GOT3 (cell line): ENCODE measurements at regions not wholly inside any gene's neighbourhood (a gene's known extent, or its start where the extent isn't known, plus 50 kb on each side); places are given as distances from the start of the nearest gene placed in this dataset.
"Not testable (repeated sequence)": the region's sequence is repeated elsewhere in the genome, so short reads cannot be mapped to it uniquely, and the experiment has no call there.

Source experiments
- DNase-seq: peaks from one replicate; lab custom pipeline; 2025; ENCODE audit warnings: mixed read lengths; lab: John Stamatoyannopoulos, UW

GRCh38 chr18:56488739-56489138 lies 149.7 kb downstream of the TXNL1 start:
- no peak for DNase-seq

DNA sequence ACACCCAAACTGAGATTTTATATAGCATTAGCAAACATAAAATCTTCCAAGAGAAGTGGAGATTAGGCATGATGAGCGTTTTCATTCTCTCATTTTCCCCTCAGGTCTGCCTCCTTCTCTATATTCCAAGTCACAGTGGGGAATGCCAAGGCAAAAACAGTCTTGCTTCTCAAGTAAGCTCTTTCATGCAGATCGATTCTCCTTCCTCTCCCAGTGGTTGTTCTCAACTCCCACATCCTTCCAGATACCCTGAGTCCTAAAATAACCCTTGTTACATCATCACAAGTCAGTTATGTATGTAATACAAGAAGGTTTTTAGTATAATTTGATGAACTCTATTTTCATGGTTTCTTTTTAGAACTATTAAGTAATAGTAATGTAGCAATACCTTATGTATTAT lies 150.6 kb downstream of the TXNL1 start:
- DNase-seq = no peak

DNA sequence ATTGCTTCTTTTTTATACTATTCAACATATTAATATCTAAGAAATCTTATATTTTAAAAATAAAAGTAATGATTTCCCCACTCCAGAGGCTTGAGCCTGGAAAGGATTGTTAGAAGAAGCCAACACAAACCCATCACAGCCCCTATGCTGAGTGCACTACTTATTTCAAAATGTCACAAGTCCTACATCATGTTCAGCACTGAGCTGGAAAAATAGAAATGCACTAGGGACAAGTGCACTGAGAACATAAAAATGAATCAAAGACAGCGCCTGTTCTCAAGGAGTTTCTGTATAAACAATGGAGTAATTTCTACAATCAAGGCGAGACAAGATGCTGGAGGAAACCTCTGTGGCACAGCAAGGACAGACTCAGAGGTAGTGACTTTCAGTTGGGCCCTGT lies 155.0 kb downstream of the TXNL1 start:
- DNase-seq = no peak

GRCh38 chr18:56482813-56483212 lies 155.6 kb downstream of the TXNL1 start:
- not testable (repeated sequence) for DNase-seq

DNA sequence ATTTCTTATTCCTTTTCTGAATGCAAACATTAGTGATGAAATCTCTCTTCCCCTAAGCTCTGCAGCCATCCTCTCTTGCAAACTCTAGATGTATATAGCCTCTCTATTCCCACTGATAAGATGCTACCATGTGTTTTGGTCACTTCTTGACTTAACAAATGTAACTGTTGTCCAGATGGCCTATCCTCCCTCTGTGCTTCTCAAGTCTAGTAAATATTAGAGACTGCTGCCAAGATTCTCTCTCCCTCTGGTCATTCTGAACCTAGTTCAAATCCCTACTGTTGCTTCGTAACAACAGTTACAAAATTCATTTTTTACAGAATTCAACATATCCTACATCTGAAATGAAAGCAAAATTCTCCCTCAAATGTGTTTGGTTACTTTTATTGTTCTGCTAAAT lies 156.6 kb downstream of the TXNL1 start:
- DNase-seq = no peak

- no peak for DNase-seq
Observed at GRCh38 chr18:56479841-56480240, 158.6 kb downstream of the TXNL1 start.

GRCh38 chr18:56475250-56475649 lies 163.1 kb downstream of the TXNL1 start:
- DNase-seq = no peak

DNA sequence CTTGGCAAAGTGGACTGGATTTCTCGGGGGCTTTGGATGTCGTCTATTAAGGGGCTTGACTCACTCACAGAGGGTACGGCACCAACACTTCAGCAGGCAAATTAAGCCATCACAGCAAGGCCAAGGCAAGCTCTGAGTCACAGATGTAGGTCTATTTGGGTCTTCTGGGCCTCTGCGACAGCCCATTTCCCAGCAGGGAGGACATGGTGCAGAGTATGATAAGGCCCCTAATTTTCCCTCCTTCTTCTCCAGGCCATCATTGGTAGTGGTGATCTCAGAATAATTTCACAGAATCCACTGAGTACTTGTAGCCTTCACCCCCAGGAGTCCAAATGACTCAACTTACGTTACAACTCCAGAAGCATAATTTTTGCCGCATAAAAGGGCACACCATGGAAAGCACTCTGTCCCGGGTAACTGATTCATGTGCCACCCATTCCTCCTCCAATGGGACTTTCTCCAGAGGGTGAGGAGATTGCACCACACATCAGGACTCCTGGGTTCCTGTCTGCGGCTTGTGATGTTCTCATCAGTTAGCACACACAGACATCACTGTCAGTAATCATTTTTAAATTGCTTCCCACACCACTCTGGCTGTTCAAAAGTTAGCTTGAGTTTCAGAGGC lies 164.9 kb downstream of the TXNL1 start:
- DNase-seq = no peak

DNA sequence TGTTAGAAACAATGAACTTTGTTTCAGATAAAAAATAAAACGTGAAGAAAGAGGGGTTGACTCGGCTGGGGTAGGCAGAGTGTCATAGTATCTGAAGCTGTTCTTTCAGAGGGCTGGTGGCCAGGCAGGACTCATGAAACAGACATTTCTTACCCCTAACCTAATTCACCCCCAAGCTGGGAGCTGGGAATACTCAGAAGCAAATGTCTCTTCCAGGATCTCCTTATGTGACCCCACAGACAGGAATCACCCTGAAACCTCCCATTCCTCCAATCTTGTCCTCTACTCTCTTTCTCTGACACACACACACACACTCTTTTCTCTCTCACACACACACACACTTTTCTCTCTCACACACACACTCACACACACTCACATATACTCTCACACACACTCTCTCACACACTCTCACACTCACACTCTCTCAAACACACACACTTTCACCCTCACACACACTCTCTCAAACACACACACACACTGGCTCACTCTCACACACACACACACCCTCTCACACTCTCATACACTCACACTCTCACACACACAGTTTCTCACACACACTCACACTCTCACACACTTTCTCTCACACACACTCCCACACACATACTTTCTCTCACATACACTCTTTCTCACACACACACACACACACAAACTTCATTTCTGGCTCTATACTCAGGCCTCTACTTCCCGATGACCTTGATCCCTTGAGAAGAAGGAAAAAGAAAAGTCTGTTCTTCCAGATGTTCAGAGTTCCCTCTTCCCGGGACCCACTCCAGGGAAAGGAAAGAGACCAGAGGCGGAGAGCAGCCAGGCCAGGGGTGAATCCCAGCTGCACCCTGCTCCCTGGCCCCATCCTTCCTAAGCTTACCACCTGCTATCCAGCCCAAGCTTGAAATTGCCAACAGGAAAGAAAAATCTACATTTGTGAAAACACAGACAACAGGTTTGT lies 167.7 kb downstream of the TXNL1 start:
- DNase-seq = no peak

DNA sequence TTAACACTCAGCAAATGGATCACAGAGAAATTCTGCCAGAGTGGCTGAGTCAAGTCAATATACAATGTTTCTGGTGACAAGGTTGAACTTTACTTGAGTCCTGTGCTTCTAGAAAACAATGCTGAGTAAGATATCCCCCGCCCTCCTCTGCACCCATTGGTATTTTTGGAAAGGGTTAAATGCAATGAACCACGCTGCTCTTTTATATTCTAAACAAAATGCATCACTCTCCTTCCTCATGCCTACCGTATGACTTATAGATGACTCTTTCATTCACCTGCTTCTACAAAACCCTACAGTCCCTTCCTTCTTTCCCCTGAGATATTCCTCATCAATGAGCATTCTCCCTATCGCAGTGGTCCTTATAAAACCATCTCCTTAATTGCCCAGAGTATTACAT lies 168.8 kb downstream of the TXNL1 start:
- DNase-seq = no peak

DNA sequence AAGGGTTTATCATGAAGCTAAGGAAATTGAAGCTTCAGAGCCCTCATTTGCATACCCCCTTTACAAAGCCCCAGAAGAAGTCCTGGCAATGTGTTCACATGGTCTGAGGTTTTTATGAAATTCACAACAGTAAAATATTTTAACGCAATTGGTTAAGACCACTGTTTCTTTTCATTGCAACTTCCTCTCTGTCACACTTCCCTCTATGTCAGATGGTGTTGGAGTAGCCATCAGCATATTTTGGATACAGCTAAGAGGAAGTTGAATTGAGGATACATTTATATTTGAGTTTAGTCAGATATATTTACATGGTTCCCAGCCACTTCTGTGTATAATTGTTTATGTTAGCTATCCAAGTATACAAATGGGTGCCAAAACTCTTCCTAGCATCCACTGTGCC lies 170.0 kb downstream of the TXNL1 start:
- no peak for DNase-seq

DNA sequence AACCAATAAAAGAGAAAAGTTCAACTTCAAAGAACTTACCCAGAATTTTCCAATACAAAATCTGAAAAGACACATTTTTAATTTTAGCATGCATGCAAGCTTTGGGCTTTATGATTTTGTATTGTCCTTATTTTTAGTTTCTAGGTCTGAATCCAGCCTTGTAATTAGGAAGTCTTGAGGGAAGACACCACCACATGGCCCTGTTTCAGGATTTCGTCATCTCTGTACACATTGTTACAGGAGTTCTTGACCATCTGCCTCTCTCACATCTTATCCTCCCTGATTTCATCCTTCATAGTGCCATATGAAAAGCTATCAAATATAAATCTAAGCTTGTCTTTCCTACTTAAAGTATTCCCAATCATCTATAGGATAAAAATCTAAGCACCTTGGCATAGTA lies 176.1 kb downstream of the TXNL1 start:
- DNase-seq = no peak

GRCh38 chr18:56461151-56461550 lies 177.2 kb downstream of the TXNL1 start:
- DNase-seq = no peak

GRCh38 chr18:56460581-56460980 lies 177.8 kb downstream of the TXNL1 start:
- DNase-seq = no peak

DNA sequence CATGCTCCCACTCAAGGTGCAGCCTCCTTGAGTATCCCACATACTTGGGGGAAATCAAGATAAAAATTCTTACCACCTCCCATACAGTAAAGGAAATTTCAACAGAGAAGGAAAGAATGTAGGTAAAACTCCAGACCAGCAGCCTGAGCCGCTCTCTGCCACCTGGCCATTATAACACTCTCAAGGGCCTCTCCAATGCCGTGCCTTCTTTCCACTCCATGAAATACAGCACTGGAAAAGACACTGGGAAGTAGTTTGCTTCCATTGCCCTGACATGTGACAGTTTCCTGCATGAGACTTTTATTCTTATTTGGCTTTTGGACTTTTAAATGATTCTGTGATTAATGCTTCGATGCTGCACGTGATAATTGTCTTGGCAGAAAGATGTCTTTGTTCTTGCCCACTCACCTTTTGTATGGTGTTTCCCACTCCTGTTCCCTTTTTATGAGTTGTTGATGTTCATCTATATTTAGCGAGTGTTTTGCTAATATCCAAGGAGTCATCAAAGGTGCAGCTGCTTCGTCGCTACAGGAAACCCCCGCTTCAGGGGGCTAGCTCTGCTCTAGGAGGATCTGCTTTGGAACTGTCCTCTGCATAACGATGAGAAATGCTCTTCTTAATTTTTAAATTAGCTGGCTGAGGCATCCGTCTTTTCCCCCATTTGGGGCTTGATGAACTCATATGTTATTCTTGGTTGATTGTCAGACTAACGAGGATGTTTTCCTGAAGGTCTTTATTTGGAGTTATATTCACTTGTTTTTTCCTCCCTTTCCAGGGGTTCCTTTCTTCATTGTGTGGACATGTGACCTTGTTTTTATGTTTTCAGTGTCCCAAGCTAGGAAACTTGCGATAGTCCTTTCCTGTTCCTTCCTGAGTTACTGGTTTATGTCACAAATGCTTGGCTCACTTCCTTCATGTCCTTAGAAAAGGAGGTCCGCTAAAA lies 179.4 kb downstream of the TXNL1 start:
- DNase-seq = no peak

DNA sequence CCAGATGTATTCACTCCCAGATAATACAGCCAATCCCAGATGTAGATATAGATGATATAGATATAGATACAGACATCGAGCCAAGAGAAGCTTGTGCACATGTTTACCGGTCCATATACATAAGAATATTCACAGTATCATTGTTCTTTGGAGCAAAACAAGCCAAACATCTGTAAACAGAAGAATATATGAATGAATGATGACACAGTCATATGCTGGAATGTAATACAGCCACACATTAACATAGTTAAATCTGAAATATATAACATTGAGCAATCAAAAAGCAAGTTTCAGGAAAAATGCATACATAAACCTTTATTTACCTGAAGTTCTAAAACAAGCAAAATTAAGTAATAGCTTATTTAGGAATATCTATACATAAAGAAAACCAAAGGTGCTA lies 182.5 kb downstream of the TXNL1 start:
- no peak for DNase-seq

DNA sequence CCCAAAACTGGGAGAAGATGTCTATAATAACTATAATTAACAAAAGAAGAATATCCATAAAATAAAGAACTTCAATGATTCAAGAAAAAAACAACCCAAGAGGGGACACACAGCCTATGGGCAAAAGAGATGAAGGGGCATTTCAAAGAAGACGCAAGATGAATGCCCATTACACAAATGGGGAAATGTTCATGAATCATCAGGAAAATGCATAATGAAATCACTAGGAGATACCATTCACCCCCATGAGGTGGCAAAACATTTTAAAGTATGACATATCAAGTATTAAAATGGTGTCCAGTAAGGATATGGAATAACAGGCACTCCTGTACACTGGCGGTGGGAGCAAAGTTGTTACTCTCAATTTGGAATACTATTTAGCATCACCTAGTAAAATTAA lies 183.3 kb downstream of the TXNL1 start:
- DNase-seq = no peak

- DNase-seq = no peak
Observed at GRCh38 chr18:56453631-56454030, 184.8 kb downstream of the TXNL1 start.

DNA sequence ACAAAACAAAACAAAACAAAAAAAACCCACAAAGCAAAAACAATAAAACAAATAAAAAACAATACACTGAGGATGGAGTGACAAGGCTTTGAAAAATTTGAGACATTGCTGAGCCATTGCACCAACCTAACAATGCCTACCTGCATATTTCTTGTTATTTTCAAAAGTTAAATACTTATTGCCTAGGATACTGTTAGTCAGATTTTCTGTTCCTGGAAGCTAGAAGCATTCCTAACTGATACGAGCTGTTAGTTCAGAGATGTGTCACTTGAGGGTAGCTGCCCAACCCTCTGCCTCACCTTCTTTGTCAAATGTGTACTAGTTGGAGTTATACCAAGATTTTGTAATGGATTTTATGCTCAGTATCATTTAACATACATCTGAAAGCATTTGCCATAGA lies 187.2 kb downstream of the TXNL1 start:
- no peak for DNase-seq

- DNase-seq = no peak
Observed at GRCh38 chr18:56448751-56449150, 189.6 kb downstream of the TXNL1 start.

DNA sequence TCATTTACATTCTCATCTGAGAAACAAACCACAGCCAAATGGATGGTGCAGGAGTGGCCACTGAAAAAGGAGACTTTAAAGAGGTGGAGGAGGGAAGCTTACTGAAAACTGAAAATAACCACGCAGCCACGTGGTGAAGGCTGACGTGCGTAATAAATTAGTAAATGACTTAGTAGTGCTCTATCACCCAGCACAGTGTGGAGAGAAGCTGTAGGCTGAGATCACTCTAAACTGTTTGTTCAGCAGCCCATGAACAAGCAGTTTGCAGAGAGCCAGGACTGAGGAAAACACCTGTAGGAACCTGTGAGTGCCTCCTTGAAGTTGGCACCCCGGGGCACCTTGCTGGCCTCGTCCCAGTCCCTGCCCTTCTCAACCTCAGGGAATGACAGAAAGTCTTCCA lies 193.0 kb downstream of the TXNL1 start:
- no peak for DNase-seq

DNA sequence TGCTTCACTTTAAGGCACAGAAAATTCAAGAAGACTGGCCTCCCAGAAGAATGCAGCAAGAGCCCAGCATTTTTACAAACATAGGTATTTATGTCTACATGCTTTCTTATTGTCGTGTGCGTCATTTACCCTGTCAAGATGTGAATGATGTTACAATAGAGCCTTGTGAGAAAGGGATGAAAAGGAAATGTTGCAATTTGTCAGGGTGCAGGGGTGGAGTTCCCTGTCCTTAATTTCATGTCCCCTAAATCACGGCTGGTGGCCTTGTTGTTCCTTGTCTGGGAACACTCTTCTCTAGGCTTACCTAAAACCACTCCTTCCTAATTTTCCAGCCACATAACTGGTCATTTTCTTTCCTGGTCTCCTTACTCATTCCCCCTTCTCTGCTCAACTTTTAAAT lies 194.2 kb downstream of the TXNL1 start:
- no peak for DNase-seq
